NCI-H446 treated with DMSO at 0.1 percent for 48 hours (cell line): ENCODE measurements at regions not wholly inside any gene's neighbourhood (a gene's known extent, or its start where the extent isn't known, plus 50 kb on each side); places are given as distances from the start of the nearest gene placed in this dataset.

ENCODE experiments used
- DNase-seq: peaks from one replicate; lab custom pipeline; 2025; lab: John Stamatoyannopoulos, UW

- DNase-seq, result no peak
These were observed 181.7 kb downstream of the MTRR start for GRCh38 chr5:8050616-8051175.

- DNase-seq, result no peak
These were observed 184.3 kb downstream of the MTRR start for GRCh38 chr5:8053270-8053669.

- DNase-seq, result no peak
These were observed 188.8 kb downstream of the MTRR start for GRCh38 chr5:8057769-8058168.

GRCh38 chr5:8058616-8059190 lies 189.8 kb downstream of the MTRR start:
- DNase-seq, result no peak

GRCh38 chr5:8059337-8059736 lies 190.4 kb downstream of the MTRR start:
- no peak for DNase-seq

GRCh38 chr5:8060235-8060952 lies 191.4 kb downstream of the MTRR start:
- DNase-seq, result no peak

- DNase-seq, result no peak
These were observed 192.0 kb downstream of the MTRR start for GRCh38 chr5:8060953-8061429.

GRCh38 chr5:8062521-8062920 lies 193.6 kb downstream of the MTRR start:
- DNase-seq, result no peak

- DNase-seq, result no peak
These were observed 199.1 kb downstream of the MTRR start for GRCh38 chr5:8068078-8068477.

GRCh38 chr5:8070138-8070537 lies 201.2 kb downstream of the MTRR start:
- DNase-seq, result no peak

- DNase-seq, result no peak
These were observed 210.1 kb downstream of the MTRR start for GRCh38 chr5:8079056-8079455.

GRCh38 chr5:8081179-8081578 lies 212.2 kb downstream of the MTRR start:
- no peak for DNase-seq

GRCh38 chr5:8093669-8094068 lies 224.7 kb downstream of the MTRR start:
- DNase-seq, result no peak

- no peak for DNase-seq
These were observed 225.4 kb downstream of the MTRR start for GRCh38 chr5:8094304-8094703.

GRCh38 chr5:8097146-8097545 lies 228.2 kb downstream of the MTRR start:
- no peak for DNase-seq

GRCh38 chr5:8098081-8098480 lies 229.1 kb downstream of the MTRR start:
- DNase-seq, result no peak

- no peak for DNase-seq
These were observed 233.8 kb downstream of the MTRR start for GRCh38 chr5:8102714-8103113.

- DNase-seq, result no peak
These were observed 245.8 kb downstream of the MTRR start for GRCh38 chr5:8114597-8115266.

GRCh38 chr5:8123559-8123958 lies 254.6 kb downstream of the MTRR start:
- DNase-seq, result no peak

- no peak for DNase-seq
These were observed 265.7 kb downstream of the MTRR start for GRCh38 chr5:8134609-8135008.

GRCh38 chr5:8135742-8136141 lies 266.8 kb downstream of the MTRR start:
- DNase-seq, result no peak

GRCh38 chr5:8136271-8136670 lies 267.3 kb downstream of the MTRR start:
- DNase-seq, result no peak

- DNase-seq, result no peak
These were observed 269.1 kb downstream of the MTRR start for GRCh38 chr5:8137941-8138550.
